ENCODE measurements at regions not wholly inside any gene's neighbourhood (a gene's known extent, or its start where the extent isn't known, plus 50 kb on each side); places are given as distances from the start of the nearest gene placed in this dataset.
A peak's percentile ranks its signal among the peaks of the same experiment; 100 is the strongest.

GRCh38 chr3:182276512-182276911 lies 516.8 kb upstream of the ATP11B start:
- Histone ChIP-seq H3K9me3 (ENCODE audit: low read depth) (no peaks in the 10 kb centered on the region), H3K4me3 (no peak overlapping the region), H3K27me3 (no peaks in the 10 kb centered on the region), H3K36me3 (no peaks in the 10 kb centered on the region), H3K4me1 (ENCODE audit: low read depth) (no peaks in the 10 kb centered on the region), H3K27ac (no peak overlapping the region)
- TF ChIP-seq, protein P1, sequence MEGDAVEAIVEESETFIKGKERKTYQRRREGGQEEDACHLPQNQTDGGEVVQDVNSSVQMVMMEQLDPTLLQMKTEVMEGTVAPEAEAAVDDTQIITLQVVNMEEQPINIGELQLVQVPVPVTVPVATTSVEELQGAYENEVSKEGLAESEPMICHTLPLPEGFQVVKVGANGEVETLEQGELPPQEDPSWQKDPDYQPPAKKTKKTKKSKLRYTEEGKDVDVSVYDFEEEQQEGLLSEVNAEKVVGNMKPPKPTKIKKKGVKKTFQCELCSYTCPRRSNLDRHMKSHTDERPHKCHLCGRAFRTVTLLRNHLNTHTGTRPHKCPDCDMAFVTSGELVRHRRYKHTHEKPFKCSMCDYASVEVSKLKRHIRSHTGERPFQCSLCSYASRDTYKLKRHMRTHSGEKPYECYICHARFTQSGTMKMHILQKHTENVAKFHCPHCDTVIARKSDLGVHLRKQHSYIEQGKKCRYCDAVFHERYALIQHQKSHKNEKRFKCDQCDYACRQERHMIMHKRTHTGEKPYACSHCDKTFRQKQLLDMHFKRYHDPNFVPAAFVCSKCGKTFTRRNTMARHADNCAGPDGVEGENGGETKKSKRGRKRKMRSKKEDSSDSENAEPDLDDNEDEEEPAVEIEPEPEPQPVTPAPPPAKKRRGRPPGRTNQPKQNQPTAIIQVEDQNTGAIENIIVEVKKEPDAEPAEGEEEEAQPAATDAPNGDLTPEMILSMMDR (IDR thresholded peaks at IDR 0.05; ENCODE audit: low read depth, low read length) = no peak
- peak in 1 of 2 donors; percentile 21 for DNase-seq (ENCODE audit: low read depth in 1 of 2, low spot score in 1 of 2)

- no peaks in the 10 kb centered on the region for H3K4me1 ChIP-seq (ENCODE audit: low read depth)
- H3K27ac ChIP-seq = no peak overlapping the region
- H3K36me3 ChIP-seq = no peaks in the 10 kb centered on the region
- TF ChIP-seq, protein P1 (IDR thresholded peaks at IDR 0.05; ENCODE audit: low read depth, low read length) = no peak
- no peaks in the 10 kb centered on the region for H3K27me3 ChIP-seq
- no peak overlapping the region for H3K4me3 ChIP-seq
- H3K9me3 ChIP-seq (ENCODE audit: low read depth) = no peaks in the 10 kb centered on the region
- no peak for DNase-seq (ENCODE audit: low read depth in 1 of 2, low spot score in 1 of 2)
Observed at GRCh38 chr3:182284793-182285192, 508.5 kb upstream of the ATP11B start.

- TF ChIP-seq, protein P1 (IDR thresholded peaks at IDR 0.05; ENCODE audit: low read depth, low read length) = no peak
- no peak for DNase-seq (ENCODE audit: low read depth in 1 of 2, low spot score in 1 of 2)
- H3K9me3 ChIP-seq (ENCODE audit: low read depth) = no peaks in the 10 kb centered on the region
- no peaks in the 10 kb centered on the region for H3K27me3 ChIP-seq
- H3K27ac ChIP-seq = no peak overlapping the region
- H3K4me3 ChIP-seq = no peak overlapping the region
- H3K4me1 ChIP-seq (ENCODE audit: low read depth) = no peaks in the 10 kb centered on the region
- no peaks in the 10 kb centered on the region for H3K36me3 ChIP-seq
Observed at GRCh38 chr3:182292591-182292990, 500.7 kb upstream of the ATP11B start.

DNA sequence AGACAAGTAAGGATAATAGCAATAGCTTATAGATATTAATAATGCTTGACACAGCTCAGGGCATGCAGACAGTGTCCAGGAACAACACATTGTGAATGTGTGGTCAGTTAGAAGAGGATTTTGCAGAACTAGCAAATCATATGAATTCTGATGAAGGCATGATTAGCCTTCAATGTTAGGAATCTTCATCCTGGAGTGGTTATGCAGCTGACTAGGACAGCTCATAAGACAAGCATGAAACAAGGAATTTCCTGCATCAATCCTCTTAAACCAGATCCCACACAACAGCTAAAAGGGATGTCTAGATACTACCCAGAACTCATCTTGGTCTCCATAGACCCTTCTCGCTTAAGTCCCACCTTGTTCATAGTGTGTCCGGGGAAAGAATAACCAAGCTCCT lies 499.0 kb upstream of the ATP11B start:
- Histone ChIP-seq H3K36me3 (no peaks in the 10 kb centered on the region), H3K9me3 (ENCODE audit: low read depth) (no peaks in the 10 kb centered on the region), H3K4me3 (no peak overlapping the region), H3K4me1 (ENCODE audit: low read depth) (no peaks in the 10 kb centered on the region), H3K27ac (no peak overlapping the region), H3K27me3 (no peaks in the 10 kb centered on the region)
- TF ChIP-seq, protein P1 (IDR thresholded peaks at IDR 0.05; ENCODE audit: low read depth, low read length) = no peak
- no peak for DNase-seq (ENCODE audit: low read depth in 1 of 2, low spot score in 1 of 2)

DNA sequence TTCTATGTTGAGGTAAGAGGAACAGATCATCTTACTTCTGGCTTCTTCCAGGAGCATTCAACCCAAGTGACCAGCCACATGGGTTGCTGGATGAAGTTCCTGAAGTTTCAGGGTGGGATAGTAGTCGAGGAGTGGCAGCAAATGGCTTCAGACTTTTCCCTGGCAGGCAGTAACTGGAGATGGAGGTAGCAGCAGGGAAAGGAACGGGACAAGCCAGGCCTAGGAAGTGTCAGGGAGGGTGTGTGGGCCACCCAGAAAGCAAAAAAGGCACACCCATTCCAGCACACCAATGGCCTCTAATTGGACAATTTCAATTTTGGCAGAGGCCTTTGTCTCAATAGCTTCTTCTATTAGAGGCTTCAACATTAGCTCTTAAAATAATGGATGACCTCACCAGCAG lies 498.6 kb upstream of the ATP11B start:
- Histone ChIP-seq H3K4me3 (no peak overlapping the region), H3K36me3 (no peaks in the 10 kb centered on the region)
- TF ChIP-seq, protein P1 (IDR thresholded peaks at IDR 0.05; ENCODE audit: low read depth, low read length) = no peak

GRCh38 chr3:182300266-182300665 lies 493.0 kb upstream of the ATP11B start:
- no peaks in the 10 kb centered on the region for H3K27me3 ChIP-seq
- H3K9me3 ChIP-seq (ENCODE audit: low read depth) = no peaks in the 10 kb centered on the region
- no peaks in the 10 kb centered on the region for H3K4me1 ChIP-seq (ENCODE audit: low read depth)
- DNase-seq (ENCODE audit: low read depth in 1 of 2, low spot score in 1 of 2) = no peak
- H3K36me3 ChIP-seq = no peaks in the 10 kb centered on the region
- H3K4me3 ChIP-seq = no peak overlapping the region
- TF ChIP-seq, protein P1 (IDR thresholded peaks at IDR 0.05; ENCODE audit: low read depth, low read length) = no peak
- H3K27ac ChIP-seq = no peak overlapping the region

More for the DNA sequence above, 498.6 kb upstream of the ATP11B start:
- Histone ChIP-seq H3K27ac (no peak overlapping the region), H3K27me3 (no peaks in the 10 kb centered on the region), H3K9me3 (ENCODE audit: low read depth) (no peaks in the 10 kb centered on the region), H3K4me1 (ENCODE audit: low read depth) (no peaks in the 10 kb centered on the region)
- DNase-seq (ENCODE audit: low read depth in 1 of 2, low spot score in 1 of 2) = no peak
